ENCODE measurements at regions not wholly inside any gene's neighbourhood (a gene's known extent, or its start where the extent isn't known, plus 50 kb on each side); places are given as distances from the start of the nearest gene placed in this dataset.

DNA sequence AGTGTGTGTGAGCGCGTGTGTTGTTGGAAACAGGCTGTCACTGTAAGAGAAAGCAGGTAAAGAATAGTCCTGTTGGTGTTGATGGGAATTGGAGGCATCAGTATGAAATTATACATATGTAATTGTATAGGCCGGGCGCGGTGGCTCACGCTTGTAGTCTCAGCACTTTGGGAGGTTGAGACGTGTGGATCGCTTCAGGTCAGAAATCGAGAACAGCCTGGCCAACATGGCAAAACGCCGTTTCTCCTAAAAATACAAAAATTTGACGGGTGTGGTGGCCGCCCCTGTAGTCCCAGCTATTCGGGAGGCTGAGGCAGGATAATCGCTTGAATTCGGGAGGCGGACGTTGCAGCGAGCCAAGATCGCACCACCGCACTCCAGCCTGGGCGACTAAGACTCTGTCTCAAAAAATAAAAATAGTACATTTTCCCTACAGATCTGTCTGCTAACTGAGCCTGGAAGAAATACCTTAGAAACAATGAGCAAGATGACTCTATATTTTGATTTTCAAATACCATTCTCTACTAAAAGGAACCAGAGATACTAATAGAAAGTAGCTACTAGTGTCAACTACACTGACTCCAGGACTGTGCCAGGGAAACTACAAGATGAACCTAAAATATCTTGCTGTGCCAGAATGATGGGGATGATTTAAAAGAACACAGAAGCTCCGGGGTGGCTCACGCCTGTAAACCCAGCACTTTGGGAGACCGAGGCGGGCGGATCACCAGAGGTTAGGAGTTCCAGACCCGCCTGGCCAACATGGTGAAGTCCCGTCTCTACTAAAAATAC is 110.8 kb downstream of the TRIM27 start (continued):
- TF ChIP-seq, protein P1, sequence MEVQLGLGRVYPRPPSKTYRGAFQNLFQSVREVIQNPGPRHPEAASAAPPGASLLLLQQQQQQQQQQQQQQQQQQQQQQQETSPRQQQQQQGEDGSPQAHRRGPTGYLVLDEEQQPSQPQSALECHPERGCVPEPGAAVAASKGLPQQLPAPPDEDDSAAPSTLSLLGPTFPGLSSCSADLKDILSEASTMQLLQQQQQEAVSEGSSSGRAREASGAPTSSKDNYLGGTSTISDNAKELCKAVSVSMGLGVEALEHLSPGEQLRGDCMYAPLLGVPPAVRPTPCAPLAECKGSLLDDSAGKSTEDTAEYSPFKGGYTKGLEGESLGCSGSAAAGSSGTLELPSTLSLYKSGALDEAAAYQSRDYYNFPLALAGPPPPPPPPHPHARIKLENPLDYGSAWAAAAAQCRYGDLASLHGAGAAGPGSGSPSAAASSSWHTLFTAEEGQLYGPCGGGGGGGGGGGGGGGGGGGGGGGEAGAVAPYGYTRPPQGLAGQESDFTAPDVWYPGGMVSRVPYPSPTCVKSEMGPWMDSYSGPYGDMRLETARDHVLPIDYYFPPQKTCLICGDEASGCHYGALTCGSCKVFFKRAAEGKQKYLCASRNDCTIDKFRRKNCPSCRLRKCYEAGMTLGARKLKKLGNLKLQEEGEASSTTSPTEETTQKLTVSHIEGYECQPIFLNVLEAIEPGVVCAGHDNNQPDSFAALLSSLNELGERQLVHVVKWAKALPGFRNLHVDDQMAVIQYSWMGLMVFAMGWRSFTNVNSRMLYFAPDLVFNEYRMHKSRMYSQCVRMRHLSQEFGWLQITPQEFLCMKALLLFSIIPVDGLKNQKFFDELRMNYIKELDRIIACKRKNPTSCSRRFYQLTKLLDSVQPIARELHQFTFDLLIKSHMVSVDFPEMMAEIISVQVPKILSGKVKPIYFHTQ (CRISPR knock-in tag; IDR thresholded peaks at IDR 0.05), result no peak
- no peak for TF ChIP-seq SOX15 (CRISPR knock-in tag; IDR thresholded peaks at IDR 0.05)
- TF ChIP-seq, protein P2, sequence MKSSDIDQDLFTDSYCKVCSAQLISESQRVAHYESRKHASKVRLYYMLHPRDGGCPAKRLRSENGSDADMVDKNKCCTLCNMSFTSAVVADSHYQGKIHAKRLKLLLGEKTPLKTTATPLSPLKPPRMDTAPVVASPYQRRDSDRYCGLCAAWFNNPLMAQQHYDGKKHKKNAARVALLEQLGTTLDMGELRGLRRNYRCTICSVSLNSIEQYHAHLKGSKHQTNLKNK (CRISPR knock-in tag; IDR thresholded peaks at IDR 0.05), result no peak
- TF ChIP-seq, protein P3, sequence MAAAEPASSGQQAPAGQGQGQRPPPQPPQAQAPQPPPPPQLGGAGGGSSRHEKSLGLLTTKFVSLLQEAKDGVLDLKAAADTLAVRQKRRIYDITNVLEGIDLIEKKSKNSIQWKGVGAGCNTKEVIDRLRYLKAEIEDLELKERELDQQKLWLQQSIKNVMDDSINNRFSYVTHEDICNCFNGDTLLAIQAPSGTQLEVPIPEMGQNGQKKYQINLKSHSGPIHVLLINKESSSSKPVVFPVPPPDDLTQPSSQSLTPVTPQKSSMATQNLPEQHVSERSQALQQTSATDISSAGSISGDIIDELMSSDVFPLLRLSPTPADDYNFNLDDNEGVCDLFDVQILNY (CRISPR knock-in tag; IDR thresholded peaks at IDR 0.05), result no peak
- TF ChIP-seq, protein P4, sequence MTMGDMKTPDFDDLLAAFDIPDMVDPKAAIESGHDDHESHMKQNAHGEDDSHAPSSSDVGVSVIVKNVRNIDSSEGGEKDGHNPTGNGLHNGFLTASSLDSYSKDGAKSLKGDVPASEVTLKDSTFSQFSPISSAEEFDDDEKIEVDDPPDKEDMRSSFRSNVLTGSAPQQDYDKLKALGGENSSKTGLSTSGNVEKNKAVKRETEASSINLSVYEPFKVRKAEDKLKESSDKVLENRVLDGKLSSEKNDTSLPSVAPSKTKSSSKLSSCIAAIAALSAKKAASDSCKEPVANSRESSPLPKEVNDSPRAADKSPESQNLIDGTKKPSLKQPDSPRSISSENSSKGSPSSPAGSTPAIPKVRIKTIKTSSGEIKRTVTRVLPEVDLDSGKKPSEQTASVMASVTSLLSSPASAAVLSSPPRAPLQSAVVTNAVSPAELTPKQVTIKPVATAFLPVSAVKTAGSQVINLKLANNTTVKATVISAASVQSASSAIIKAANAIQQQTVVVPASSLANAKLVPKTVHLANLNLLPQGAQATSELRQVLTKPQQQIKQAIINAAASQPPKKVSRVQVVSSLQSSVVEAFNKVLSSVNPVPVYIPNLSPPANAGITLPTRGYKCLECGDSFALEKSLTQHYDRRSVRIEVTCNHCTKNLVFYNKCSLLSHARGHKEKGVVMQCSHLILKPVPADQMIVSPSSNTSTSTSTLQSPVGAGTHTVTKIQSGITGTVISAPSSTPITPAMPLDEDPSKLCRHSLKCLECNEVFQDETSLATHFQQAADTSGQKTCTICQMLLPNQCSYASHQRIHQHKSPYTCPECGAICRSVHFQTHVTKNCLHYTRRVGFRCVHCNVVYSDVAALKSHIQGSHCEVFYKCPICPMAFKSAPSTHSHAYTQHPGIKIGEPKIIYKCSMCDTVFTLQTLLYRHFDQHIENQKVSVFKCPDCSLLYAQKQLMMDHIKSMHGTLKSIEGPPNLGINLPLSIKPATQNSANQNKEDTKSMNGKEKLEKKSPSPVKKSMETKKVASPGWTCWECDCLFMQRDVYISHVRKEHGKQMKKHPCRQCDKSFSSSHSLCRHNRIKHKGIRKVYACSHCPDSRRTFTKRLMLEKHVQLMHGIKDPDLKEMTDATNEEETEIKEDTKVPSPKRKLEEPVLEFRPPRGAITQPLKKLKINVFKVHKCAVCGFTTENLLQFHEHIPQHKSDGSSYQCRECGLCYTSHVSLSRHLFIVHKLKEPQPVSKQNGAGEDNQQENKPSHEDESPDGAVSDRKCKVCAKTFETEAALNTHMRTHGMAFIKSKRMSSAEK (CRISPR knock-in tag; IDR thresholded peaks at IDR 0.05; ENCODE audit: borderline replicate concordance), result no peak
- no peak for TF ChIP-seq MXD4 (CRISPR knock-in tag; IDR thresholded peaks at IDR 0.05; ENCODE audit: borderline replicate concordance)
- TF ChIP-seq GTF2I (CRISPR knock-in tag; conservative IDR thresholded peaks at IDR 0.05), result no peak
- no peak for TF ChIP-seq NR2C2 (CRISPR knock-in tag; IDR thresholded peaks at IDR 0.05)
- no peak for TF ChIP-seq SMAD3 (CRISPR knock-in tag; IDR thresholded peaks at IDR 0.05; ENCODE audit: borderline replicate concordance)
- TF ChIP-seq, protein P5, sequence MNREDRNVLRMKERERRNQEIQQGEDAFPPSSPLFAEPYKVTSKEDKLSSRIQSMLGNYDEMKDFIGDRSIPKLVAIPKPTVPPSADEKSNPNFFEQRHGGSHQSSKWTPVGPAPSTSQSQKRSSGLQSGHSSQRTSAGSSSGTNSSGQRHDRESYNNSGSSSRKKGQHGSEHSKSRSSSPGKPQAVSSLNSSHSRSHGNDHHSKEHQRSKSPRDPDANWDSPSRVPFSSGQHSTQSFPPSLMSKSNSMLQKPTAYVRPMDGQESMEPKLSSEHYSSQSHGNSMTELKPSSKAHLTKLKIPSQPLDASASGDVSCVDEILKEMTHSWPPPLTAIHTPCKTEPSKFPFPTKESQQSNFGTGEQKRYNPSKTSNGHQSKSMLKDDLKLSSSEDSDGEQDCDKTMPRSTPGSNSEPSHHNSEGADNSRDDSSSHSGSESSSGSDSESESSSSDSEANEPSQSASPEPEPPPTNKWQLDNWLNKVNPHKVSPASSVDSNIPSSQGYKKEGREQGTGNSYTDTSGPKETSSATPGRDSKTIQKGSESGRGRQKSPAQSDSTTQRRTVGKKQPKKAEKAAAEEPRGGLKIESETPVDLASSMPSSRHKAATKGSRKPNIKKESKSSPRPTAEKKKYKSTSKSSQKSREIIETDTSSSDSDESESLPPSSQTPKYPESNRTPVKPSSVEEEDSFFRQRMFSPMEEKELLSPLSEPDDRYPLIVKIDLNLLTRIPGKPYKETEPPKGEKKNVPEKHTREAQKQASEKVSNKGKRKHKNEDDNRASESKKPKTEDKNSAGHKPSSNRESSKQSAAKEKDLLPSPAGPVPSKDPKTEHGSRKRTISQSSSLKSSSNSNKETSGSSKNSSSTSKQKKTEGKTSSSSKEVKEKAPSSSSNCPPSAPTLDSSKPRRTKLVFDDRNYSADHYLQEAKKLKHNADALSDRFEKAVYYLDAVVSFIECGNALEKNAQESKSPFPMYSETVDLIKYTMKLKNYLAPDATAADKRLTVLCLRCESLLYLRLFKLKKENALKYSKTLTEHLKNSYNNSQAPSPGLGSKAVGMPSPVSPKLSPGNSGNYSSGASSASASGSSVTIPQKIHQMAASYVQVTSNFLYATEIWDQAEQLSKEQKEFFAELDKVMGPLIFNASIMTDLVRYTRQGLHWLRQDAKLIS (CRISPR knock-in tag; IDR thresholded peaks at IDR 0.05; ENCODE audit: borderline replicate concordance), result no peak

Measured in WTC11 (cell line).